NK-92 treated with Interleukin-12 subunit alpha and Interleukin-12 subunit beta, amount 100 ng/mL, for 24 hours (cell line): ENCODE measurements at regions not wholly inside any gene's neighbourhood (a gene's known extent, or its start where the extent isn't known, plus 50 kb on each side); places are given as distances from the start of the nearest gene placed in this dataset.
"Not testable (repeated sequence)": the region's sequence is repeated elsewhere in the genome, so short reads cannot be mapped to it uniquely, and the experiment has no call there.

Experiments used
- DNase-seq: peaks from one replicate; lab custom pipeline; 2025; lab: John Stamatoyannopoulos, UW

- no peak for DNase-seq
Observed at GRCh38 chr4:173698557-173699262, 168.7 kb upstream of the HAND2 start.

- no peak for DNase-seq
Observed at GRCh38 chr4:173697840-173698239, 167.8 kb upstream of the HAND2 start.

GRCh38 chr4:173696551-173696950 is 166.5 kb upstream of the HAND2 start:
- DNase-seq: no peak

GRCh38 chr4:173696011-173696410 is 166.0 kb upstream of the HAND2 start:
- no peak for DNase-seq

- no peak for DNase-seq
Observed at GRCh38 chr4:173685831-173686210, 155.8 kb upstream of the HAND2 start.

- no peak for DNase-seq
Observed at GRCh38 chr4:173685165-173685830, 155.3 kb upstream of the HAND2 start.

GRCh38 chr4:173684223-173684622 is 154.2 kb upstream of the HAND2 start:
- DNase-seq: no peak

GRCh38 chr4:173682609-173683008 is 152.6 kb upstream of the HAND2 start:
- no peak for DNase-seq

- no peak for DNase-seq
Observed at GRCh38 chr4:173680278-173680677, 150.2 kb upstream of the HAND2 start.

GRCh38 chr4:173675446-173675845 is 145.4 kb upstream of the HAND2 start:
- DNase-seq: no peak

- DNase-seq: no peak
Observed at GRCh38 chr4:173669460-173670179, 139.6 kb upstream of the HAND2 start.

GRCh38 chr4:173661001-173661400 is 131.0 kb upstream of the HAND2 start:
- DNase-seq: no peak

GRCh38 chr4:173656898-173657297 is 126.9 kb upstream of the HAND2 start:
- no peak for DNase-seq

GRCh38 chr4:173652283-173652931 is 122.4 kb upstream of the HAND2 start:
- DNase-seq: no peak

GRCh38 chr4:173651651-173652282 is 121.7 kb upstream of the HAND2 start:
- no peak for DNase-seq

- no peak for DNase-seq
Observed at GRCh38 chr4:173647902-173648301, 117.9 kb upstream of the HAND2 start.

- no peak for DNase-seq
Observed at GRCh38 chr4:173642509-173642908, 112.5 kb upstream of the HAND2 start.

GRCh38 chr4:173635395-173635794 is 105.4 kb upstream of the HAND2 start:
- DNase-seq: no peak

- no peak for DNase-seq
Observed at GRCh38 chr4:173626277-173626676, 96.2 kb upstream of the HAND2 start.

- DNase-seq: not testable (repeated sequence)
Observed at GRCh38 chr4:173618648-173619047, 88.6 kb upstream of the HAND2 start.

- no peak for DNase-seq
Observed at GRCh38 chr4:173609158-173609557, 79.1 kb upstream of the HAND2 start.

GRCh38 chr4:173608632-173609031 is 78.6 kb upstream of the HAND2 start:
- DNase-seq: not testable (repeated sequence)
